ENCODE measurements at regions not wholly inside any gene's neighbourhood (a gene's known extent, or its start where the extent isn't known, plus 50 kb on each side); places are given as distances from the start of the nearest gene placed in this dataset.

GRCh38 chr11:36807871-36808270 lies 209.8 kb upstream of the RAG2 start:
- DNase-seq (ENCODE audit: low spot score): no peak
- intact Hi-C loops (cut with DNase I): no loop called here

DNA sequence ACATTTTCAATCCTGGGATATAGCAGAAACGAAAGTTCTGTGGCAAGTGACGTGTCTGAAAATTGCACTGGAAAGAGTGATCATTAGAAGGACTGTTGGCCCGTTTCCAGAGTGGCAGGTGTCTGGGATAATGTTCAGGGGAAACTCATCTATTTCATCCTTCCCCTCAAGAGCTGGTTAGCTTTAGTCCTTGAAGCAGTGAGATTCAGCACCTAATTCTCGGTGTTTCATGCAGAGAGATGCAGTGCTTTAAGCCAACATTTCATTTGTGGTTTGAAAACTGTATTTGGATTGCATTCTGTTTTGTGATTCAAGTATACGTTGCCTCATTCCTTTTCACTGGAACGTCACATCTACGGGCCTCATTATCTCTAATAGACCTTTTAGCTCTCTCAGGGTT lies 205.0 kb upstream of the RAG2 start:
- intact Hi-C loops (cut with DNase I): no loop called here
- DNase-seq (ENCODE audit: low spot score): no peak

DNA sequence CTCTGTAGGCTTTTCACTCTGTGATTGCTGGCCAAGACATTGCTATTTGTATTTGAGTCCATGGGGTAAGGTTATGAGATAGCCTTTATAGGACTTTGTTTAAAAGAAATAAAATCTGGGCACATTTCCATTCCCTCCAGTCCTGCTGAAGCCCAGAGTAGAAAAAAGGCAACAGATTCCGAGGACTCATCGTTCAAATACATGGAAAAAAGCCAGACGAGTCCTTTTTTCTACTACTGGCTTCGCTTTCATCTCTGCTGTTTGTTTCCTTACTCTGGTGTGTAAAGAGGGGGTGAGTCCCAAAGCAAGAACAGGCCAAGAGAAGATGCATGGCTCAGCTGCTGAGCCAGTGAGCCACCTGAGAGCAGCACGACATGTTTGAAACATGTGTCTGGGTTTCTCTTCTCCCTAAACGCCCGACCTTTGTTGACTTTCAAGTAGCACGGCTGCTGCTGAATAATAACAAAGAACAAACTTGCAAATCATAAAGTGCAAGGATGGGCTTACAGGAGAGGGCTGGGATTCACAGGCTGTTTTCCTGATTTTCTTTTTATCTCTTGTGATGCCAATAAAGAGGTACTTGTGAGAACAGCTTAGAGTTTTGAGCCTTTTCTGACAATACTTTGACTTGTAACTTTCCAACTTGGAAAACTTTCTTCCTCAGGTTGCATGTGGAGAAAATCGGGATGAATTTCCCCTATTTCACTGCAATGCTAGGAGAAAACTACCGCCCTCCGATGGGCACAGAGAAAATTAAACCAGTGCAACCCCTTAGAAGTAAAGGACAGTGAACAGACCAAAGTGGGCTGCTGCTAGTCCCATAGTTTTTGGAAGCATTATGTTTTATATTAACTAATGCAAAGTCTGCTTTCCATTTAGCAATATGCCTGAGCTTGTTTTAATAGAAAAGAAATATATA lies 195.2 kb upstream of the RAG2 start:
- DNase-seq (ENCODE audit: low spot score): no peak
- intact Hi-C loops (cut with DNase I): no loop called here

DNA sequence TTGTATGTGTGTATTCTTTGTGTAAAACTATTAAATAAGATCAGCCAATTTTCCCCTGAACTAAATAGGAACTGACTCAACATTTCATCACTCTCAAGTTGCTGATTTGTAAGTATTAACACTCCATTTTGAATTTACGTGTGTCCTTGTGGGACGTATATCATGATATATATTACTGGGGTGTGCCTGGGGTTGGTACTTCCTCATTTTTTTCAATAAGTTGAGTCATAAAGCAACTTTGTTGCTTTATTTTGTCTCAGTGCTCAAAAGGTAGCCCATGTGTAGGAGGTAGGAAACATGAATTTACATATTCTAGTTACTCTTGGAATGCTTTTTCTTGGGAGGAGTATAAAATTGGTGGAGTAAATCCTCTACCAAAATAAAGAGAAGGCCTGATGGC lies 193.9 kb upstream of the RAG2 start:
- intact Hi-C loops (cut with DNase I): no loop called here
- DNase-seq (ENCODE audit: low spot score): no peak

DNA sequence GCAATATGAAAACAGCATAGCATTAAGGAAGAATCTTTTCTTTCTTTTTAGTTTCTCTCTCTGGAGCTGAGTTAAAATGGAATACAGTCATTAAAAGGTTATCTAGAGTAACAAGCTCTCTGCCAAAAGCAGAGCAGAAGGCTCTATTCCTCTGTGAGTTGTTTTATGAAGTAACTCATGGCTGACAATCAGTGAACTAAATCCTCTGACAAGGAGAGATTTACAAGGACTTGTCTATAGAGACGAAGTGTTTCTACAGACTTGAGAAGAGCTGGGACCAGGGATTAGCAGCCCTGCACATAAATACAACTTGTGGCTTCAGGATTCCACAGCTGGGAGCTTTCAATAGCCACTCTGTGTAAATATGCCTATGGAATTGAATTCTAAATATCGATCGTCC lies 192.5 kb upstream of the RAG2 start:
- DNase-seq (ENCODE audit: low spot score): no peak
- intact Hi-C loops (cut with DNase I): no loop called here

DNA sequence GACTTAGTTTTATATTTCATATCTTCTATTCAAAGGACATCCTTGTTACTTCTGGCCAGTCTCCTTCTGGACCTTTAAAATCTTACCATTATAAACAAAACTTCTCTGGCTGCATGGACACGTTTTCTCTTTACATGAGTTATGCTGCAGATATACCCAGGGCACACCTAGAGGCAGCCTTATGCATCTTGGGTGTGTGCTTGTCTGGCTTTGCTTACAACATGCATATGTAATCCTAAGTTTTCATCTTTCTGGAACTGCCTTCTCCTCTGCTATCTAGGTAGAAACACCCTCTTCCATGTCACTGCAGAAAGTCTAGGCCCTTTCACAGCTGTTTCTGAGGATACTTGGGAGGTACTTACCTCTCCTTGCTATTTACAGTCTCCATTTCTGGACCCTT lies 185.8 kb upstream of the RAG2 start:
- no peak for DNase-seq (ENCODE audit: low spot score)
- intact Hi-C loops (cut with DNase I): no loop called here

- DNase-seq (ENCODE audit: low spot score): no peak
These were observed 181.8 kb upstream of the RAG2 start for GRCh38 chr11:36779791-36780190.

DNA sequence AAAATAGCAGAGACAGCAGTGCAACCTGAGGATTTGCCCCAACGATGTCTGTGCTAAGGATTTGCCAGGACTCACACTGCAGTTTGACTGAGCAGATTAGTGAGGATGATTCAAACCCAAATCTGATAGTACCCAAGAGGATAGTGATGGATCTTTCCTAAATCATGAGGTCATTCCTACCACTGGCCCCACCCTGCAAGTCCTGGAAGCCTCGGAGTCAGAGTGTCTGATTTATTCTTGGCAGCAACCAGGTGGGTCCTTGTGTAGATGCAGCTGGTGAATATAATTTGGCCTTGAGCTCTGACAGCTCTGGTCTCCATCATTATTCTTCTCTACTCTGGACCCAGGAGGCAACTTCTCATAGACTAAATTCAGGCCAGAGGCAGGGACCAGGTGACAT lies 179.3 kb upstream of the RAG2 start:
- DNase-seq (ENCODE audit: low spot score): no peak
- intact Hi-C loops (cut with DNase I): no loop called here

More at GRCh38 chr11:36779791-36780190, 181.8 kb upstream of the RAG2 start:
- intact Hi-C loops (cut with DNase I): no loop called here

GRCh38 chr11:36775756-36776155 lies 177.7 kb upstream of the RAG2 start:
- no peak for DNase-seq (ENCODE audit: low spot score)
- intact Hi-C loops (cut with DNase I): no loop called here

- intact Hi-C loops (cut with DNase I): no loop called here
These were observed 177.1 kb upstream of the RAG2 start for GRCh38 chr11:36775130-36775529.

GRCh38 chr11:36774603-36775002 lies 176.6 kb upstream of the RAG2 start:
- intact Hi-C loops (cut with DNase I): no loop called here

More at GRCh38 chr11:36775130-36775529, 177.1 kb upstream of the RAG2 start:
- no peak for DNase-seq (ENCODE audit: low spot score)

DNA sequence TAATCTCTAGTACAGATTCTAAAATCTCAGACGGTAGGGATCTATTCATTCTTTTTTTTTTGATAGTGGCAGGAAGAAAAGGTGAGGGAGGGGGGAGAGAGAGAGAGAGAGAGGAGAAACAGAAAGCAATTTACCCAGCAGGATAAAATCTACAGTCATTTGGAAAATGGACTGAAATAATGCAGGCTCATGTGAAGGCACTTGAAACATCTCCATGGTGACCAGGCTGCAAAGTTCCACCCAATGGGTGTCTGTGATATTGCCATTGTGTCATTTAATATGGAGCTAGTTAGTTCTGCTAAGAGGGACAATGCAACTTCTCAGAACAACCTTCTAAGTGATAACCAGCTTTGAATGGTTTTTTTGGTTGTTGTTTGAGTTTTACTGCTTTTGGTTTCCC lies 165.2 kb upstream of the RAG2 start:
- intact Hi-C loops (cut with DNase I): no loop called here
- DNase-seq (ENCODE audit: low spot score): no peak

More at GRCh38 chr11:36774603-36775002, 176.6 kb upstream of the RAG2 start:
- DNase-seq (ENCODE audit: low spot score): no peak

DNA sequence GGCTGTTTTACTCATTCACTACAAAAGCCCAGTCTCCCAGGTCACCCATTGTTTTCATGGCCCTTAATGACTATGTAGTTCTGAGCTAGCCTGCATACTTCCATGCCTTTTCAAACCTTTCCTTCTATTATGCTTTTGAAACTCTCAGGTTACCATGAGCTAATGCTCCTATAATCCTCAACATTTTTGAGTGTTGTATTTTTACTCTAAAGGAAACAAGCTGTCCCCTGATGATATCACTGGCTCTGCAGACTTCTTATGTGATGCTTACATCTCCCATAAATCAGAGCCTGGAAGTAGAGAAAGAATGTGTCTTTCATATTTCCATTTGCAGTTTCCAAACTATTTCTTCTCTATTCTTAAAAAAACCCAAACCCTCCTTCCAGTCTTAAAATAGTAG lies 159.0 kb upstream of the RAG2 start:
- no peak for DNase-seq (ENCODE audit: low spot score)
- intact Hi-C loops (cut with DNase I): no loop called here

GRCh38 chr11:36753960-36754359 lies 155.9 kb upstream of the RAG2 start:
- intact Hi-C loops (cut with DNase I): no loop called here

GRCh38 chr11:36751996-36752395 lies 154.0 kb upstream of the RAG2 start:
- no peak for DNase-seq (ENCODE audit: low spot score)
- intact Hi-C loops (cut with DNase I): no loop called here

More at GRCh38 chr11:36753960-36754359, 155.9 kb upstream of the RAG2 start:
- DNase-seq (ENCODE audit: low spot score): no peak

GRCh38 chr11:36751335-36751781 lies 153.3 kb upstream of the RAG2 start:
- intact Hi-C loops (cut with DNase I): no loop called here
- no peak for DNase-seq (ENCODE audit: low spot score)

DNA sequence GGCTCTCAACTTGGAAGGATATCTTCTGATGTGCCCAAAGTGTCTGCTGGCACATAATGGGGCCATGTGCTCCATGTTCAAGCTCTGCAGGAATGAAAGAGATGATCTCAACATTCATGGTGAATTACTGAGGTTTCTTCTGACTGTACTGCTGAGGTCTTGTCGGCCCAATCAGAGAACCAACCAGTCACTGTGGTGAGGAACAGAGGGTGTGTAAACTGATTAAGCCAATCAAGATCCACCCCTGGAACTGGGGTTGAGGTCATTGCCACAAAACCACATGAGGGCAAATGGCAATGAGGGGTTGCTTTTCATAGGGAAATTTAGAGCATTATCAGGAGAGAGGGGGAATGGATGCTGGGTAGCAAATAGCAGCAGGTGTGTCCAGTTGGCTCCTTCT lies 152.3 kb upstream of the RAG2 start:
- intact Hi-C loops (cut with DNase I): no loop called here
- DNase-seq (ENCODE audit: low spot score): no peak

- intact Hi-C loops (cut with DNase I): loop anchor here in 1 of 2 donors (5.0 kb wide), 1 partner anchor 47 kb away; no protein-coding TSS in a partner anchor
- no peak for DNase-seq (ENCODE audit: low spot score)
These were observed 150.8 kb upstream of the RAG2 start for GRCh38 chr11:36748836-36749235.

DNA sequence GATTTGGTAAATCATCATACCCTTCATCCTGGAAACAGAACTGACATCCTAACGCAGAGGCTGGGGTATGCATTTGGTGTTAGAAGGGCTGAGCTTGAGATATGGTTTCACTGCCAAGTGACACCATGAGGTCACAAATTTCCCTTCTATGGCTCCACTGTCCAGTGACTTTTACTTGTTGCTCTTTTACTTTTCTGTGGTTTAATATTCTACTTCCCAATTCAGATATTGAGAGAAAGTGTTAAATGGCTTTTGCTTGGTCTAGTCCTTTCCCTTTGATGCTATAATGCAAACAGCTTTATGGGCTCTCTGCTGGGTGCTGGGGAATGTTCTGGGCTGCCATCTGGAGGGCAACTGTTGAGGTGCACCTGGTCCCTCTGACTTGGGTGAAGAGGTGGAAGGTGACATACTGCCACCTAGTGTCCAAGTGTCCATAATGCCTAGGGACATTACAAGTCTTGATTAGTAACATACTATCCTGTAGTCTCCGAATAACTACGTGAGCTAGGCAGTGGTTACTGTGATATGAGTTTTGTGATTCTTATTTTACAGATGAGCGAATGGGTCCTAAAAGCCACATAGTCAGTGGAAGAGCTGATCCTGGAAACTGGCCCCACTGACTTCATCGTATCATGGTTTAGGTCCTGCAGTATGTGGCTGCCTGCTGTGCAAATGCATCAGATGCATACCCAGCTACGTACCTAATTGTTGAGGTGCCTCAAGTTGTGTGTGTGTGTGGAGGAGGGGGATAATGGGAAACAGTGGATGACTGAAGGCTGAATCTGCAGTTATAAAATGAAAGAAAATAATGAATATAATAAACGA lies 149.1 kb upstream of the RAG2 start:
- intact Hi-C loops (cut with DNase I): loop anchor here in 1 of 2 donors (5.0 kb wide), 1 partner anchor 45 kb away; no protein-coding TSS in a partner anchor
- peak; percentile 93 for DNase-seq (ENCODE audit: low spot score)

Data from posterior vena cava (tissue), 2 donors.